GM12892 (cell line): ENCODE measurements at regions not wholly inside any gene's neighbourhood (a gene's known extent, or its start where the extent isn't known, plus 50 kb on each side); places are given as distances from the start of the nearest gene placed in this dataset.
"Not testable (repeated sequence)": the region's sequence is repeated elsewhere in the genome, so short reads cannot be mapped to it uniquely, and the experiment has no call there.

ENCODE experiments used
- POLR2A ChIP-seq: IDR thresholded peaks from 2 replicates; pipeline ENCODE4 v1.6.1; 2011; ENCODE audit warnings: low read depth, low read length, control low read depth
- POLR2AphosphoS5 ChIP-seq: IDR thresholded peaks from 2 replicates; pipeline ENCODE4 v1.6.1; 2011; ENCODE audit warnings: low read depth, low read length, control low read depth
- TAF1 ChIP-seq: IDR thresholded peaks from 2 replicates; pipeline ENCODE4 v1.6.1; 2011; ENCODE audit warnings: low read depth, mild to moderate bottlenecking, control low read depth, low read length, borderline replicate concordance

DNA sequence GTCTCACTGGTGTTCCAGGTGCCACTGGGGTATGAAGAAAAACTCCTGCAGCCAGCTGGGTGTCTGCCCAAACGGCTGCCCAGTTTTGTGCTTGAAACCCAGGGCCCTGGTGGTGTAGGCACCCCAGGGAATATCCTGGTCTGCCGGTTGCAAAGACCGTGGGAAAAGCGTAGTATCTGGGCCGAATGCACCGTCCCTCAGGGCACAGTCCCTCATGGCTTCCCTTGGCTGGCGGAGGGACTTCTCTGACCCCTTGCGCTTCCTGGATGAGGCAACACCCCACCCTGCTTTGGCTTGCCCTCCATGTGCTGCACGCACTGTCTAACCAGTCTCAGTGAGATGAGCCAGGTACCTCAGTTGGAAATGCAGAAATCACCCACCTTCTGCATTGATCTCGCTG is 587.1 kb upstream of the ZFP42 start:
- TF ChIP-seq POLR2A, TAF1, POLR2AphosphoS5: not testable (repeated sequence)
